Small intestine (tissue), 7 donors: ENCODE measurements at regions not wholly inside any gene's neighbourhood (a gene's known extent, or its start where the extent isn't known, plus 50 kb on each side); places are given as distances from the start of the nearest gene placed in this dataset.

Experiments used
- DNase-seq, 2 donors: peaks; one replicate each; pipeline versions ENCODE4 v3.0.0 to v3.0.0-alpha.2; 2013
- FAIRE-seq: peaks from 2 replicates; lab custom pipeline; 2012; peaks lifted over from hg19 to GRCh38; lab: Jason Lieb, UNC
- H3K27ac ChIP-seq, 3 donors: one replicate each; pipeline ENCODE4 v1.5.1; 2013; ENCODE audit warnings: low read length in 2 of 3, mild to moderate bottlenecking in 2 of 3, control low read depth in 1 of 3, inconsistent platforms in 1 of 3, low read depth in 1 of 3, moderate library complexity in 1 of 3
- H3K27me3 ChIP-seq, 3 donors: one replicate each; pipeline ENCODE4 v1.6.1; 2013; ENCODE audit warnings: low read length in 3 of 3, inconsistent platforms in 1 of 3; ENCODE audit not compliant: control insufficient read depth in 3 of 3, insufficient read depth in 3 of 3
- H3K36me3 ChIP-seq, 3 donors: one replicate each; pipeline ENCODE4 v1.6.1; 2013; ENCODE audit warnings: low read length in 3 of 3, inconsistent platforms in 1 of 3, low read depth in 1 of 3, mild to moderate bottlenecking in 1 of 3, moderate library complexity in 1 of 3; ENCODE audit not compliant: control insufficient read depth in 3 of 3, insufficient read depth in 2 of 3
- H3K4me1 ChIP-seq, 3 donors: one replicate each; pipeline ENCODE4 v1.6.1; 2013; ENCODE audit warnings: low read length in 2 of 3, inconsistent platforms in 1 of 3, low read depth in 1 of 3, mild to moderate bottlenecking in 1 of 3, moderate library complexity in 1 of 3; ENCODE audit not compliant: control insufficient read depth in 3 of 3, insufficient read depth in 2 of 3
- H3K4me3 ChIP-seq, 3 donors: one replicate each; pipeline ENCODE4 v1.5.1; 2013; ENCODE audit warnings: low read length in 3 of 3, control low read depth in 1 of 3, inconsistent platforms in 1 of 3, low read depth in 1 of 3, mild to moderate bottlenecking in 1 of 3, moderate library complexity in 1 of 3
- H3K9me3 ChIP-seq, 2 donors: one replicate each; pipeline ENCODE4 v1.6.1; 2013; ENCODE audit warnings: low read depth in 1 of 2, low read length in 1 of 2; ENCODE audit not compliant: control insufficient read depth in 2 of 2, insufficient read depth in 1 of 2
- WGBS, 3 donors: extraction: QIAGEN DNeasy Blood & Tissue Kit; methylation state at CpG; one replicate each; pipeline ENCODE4 v1.1.7; 2013; 5-methylcytosine and 5-hydroxymethylcytosine counted together
- donor health status: healthy with polysubstance abuse.
- donor health status: control.
- donor health status: control.
- donor health status: Bipolar disorder and iron deficiency.
- donor health status: healthy.

DNA sequence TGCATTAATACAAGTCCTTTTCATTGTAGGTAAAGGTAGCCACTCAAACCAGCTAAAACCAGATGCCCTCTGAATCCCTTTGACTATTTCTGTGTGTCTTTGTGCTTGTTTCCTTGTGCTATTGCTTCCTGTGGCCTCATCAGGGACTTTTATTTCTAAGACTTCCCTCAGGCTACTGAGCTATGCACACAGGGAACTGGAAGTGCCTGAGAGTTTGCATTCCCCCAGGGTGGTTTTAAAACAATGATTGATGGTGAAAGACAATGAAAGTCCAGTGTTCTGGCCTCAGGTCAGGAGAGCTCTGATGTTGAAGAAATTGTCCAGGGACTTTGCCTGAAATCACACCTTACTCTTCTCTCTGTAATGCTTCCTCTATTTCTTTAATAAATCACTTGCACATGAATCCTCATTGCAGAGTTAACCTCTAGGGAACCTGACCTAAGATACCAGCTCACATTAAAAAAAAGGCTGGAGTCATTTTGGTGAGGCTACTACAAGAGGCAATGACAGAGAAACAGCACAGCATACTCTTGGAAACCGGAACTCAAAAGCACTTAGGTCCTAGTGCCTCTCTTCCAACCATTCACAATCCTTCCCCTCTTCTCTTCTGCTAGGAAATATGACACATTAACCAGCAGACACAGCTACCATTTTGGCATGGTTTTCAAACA is 158.1 kb upstream of the NREP start:
- no peaks in the 10 kb centered on the region for H3K9me3 ChIP-seq
- no peaks in the 10 kb centered on the region for H3K4me1 ChIP-seq
- DNase-seq = no peak
- 79 to 93% (median 88%) methylated on average over 1 of the region's 1 CpG for WGBS, 3 donors
- no peak overlapping the region for H3K27ac ChIP-seq
- no peaks in the 10 kb centered on the region for H3K27me3 ChIP-seq
- H3K36me3 ChIP-seq = no peaks in the 10 kb centered on the region
- no peak for FAIRE-seq
- no peak overlapping the region for H3K4me3 ChIP-seq

DNA sequence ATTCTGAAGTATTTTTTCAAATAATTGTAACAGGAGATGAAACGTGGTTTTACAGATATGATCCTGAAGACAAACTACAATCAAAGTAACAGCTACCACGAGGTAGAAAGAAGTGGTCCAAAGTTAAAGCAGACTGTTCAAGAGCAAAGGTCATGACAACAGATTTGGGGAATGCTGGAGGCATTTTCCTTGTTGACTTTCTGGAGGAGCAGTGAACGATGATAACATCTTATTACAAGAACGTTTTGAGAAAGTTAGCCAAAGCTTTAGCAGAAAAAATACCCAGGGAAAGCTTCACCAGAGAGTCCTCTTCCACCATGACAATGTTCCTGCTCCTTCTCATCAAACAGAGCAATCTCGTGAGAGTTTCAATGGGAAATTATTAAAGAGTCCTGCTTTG is 145.4 kb upstream of the NREP start:
- H3K27ac ChIP-seq = no peak overlapping the region

DNA sequence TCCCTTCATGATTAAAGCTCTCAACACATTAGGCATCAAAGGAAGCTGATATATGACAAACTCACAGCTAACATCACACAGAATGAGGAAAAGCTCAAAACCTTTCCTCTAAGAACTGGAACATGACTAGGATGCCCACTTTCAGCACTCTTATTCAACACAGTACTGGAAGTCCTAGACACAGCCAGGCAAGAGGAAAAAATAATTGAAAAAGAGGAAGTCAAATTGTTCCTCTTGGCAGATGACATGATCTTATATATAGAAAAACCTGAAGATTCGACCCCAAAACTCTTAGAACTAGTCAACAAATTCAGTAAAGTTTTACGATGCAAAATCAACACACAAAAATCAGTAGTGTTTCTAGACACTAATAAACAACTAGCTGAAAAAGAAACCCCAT is 144.3 kb upstream of the NREP start:
- H3K27ac ChIP-seq = no peak overlapping the region
- H3K9me3 ChIP-seq = no peaks in the 10 kb centered on the region
- no peaks in the 10 kb centered on the region for H3K36me3 ChIP-seq
- 28 to 37% (median 35%) methylated on average over 2 of the region's 2 CpGs for WGBS, 3 donors
- FAIRE-seq (no peak), DNase-seq (no peak)
- no peak overlapping the region for H3K4me3 ChIP-seq
- H3K27me3 ChIP-seq = no peaks in the 10 kb centered on the region
- no peaks in the 10 kb centered on the region for H3K4me1 ChIP-seq

More for the DNA sequence above, 145.4 kb upstream of the NREP start:
- FAIRE-seq (no peak), DNase-seq (no peak)
- Histone ChIP-seq H3K36me3 (no peaks in the 10 kb centered on the region), H3K4me3 (no peak overlapping the region), H3K27me3 (no peaks in the 10 kb centered on the region), H3K4me1 (no peaks in the 10 kb centered on the region), H3K9me3 (no peaks in the 10 kb centered on the region)
- WGBS, 3 donors = 31 to 42% (median 32%) methylated on average over 5 of the region's 5 CpGs

DNA sequence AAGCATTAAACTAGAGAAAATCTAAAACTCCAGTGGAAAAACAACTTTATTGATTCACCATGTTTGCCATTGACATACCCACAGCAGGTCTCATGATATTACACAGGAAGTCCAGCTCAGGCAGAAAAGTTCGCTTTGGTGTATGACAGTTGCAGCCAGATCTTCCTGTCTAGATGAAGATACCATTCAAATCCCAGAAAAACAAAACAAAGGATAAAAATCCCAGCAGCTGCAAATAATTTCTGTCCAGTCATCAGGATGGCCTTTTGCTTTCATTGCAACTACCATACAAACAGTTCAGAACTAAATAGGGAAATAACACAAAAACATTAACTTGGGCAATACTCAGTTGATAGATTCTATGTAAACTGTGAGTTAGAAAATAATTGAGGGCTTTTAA is 136.0 kb upstream of the NREP start:
- Histone ChIP-seq H3K36me3 (no peaks in the 10 kb centered on the region), H3K4me3 (no peak overlapping the region), H3K27ac (no peak overlapping the region), H3K9me3 (peaks cover 0 to 9% of the 10 kb centered on the region in 2 donors), H3K27me3 (no peaks in the 10 kb centered on the region), H3K4me1 (no peaks in the 10 kb centered on the region)
- DNase-seq (no peak), FAIRE-seq (no peak)
- 47 to 83% (median 58%) methylated on average over 1 of the region's 1 CpG for whole genome bisulfite sequencing, 3 donors

DNA sequence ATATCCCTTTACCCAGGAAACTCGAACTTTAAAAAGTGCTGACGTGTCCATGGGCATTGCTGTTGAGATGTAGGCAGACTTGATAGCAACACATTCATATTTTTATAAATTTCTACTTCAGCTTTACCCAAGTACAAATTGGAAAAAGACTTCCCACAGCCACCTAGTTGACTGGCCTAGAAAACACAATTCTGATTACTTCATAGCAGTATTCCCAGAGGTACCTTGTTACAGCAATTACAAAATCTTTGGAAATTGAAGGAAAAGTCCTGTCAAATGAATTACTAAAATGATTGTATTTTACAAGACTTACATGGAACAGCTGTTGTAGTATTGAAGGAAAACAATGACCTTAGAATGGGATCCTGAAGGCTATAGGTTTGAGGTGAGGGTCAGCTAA is 130.7 kb upstream of the NREP start:
- Histone ChIP-seq H3K27ac (no peak overlapping the region), H3K9me3 (peaks cover 0 to 9% of the 10 kb centered on the region in 2 donors), H3K4me1 (no peaks in the 10 kb centered on the region), H3K36me3 (no peaks in the 10 kb centered on the region), H3K27me3 (no peaks in the 10 kb centered on the region), H3K4me3 (no peak overlapping the region)
- DNase-seq (no peak), FAIRE-seq (no peak)
- WGBS, 3 donors = 77 to 88% (median 80%) methylated on average over 2 of the region's 2 CpGs

DNA sequence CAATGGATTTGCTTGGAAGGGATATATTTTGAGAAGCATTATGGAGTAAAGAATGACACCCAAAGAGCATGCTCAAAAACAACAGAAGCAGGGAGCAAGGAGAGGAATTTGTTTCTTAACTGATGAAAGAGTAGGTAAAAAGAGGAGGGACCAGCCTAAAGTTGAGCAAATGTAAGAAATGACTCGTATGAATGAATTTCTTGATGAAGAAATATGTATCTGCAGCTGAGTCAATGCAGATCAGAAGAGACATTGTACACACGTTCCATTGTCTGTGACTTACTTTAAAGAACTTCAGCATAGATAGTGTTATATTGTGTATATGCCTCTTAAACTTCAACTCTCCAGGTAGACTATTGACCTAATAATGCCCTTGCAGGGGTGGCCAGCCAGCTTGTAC is 112.7 kb upstream of the NREP start:
- no peaks in the 10 kb centered on the region for H3K27me3 ChIP-seq
- no peaks in the 10 kb centered on the region for H3K4me1 ChIP-seq
- WGBS, 3 donors = 70 to 84% (median 82%) methylated on average over 2 of the region's 2 CpGs
- no peak for FAIRE-seq
- no peak for DNase-seq
- H3K36me3 ChIP-seq = no peaks in the 10 kb centered on the region
- H3K27ac ChIP-seq = no peak overlapping the region
- H3K9me3 ChIP-seq = no peaks in the 10 kb centered on the region
- no peak overlapping the region for H3K4me3 ChIP-seq

DNA sequence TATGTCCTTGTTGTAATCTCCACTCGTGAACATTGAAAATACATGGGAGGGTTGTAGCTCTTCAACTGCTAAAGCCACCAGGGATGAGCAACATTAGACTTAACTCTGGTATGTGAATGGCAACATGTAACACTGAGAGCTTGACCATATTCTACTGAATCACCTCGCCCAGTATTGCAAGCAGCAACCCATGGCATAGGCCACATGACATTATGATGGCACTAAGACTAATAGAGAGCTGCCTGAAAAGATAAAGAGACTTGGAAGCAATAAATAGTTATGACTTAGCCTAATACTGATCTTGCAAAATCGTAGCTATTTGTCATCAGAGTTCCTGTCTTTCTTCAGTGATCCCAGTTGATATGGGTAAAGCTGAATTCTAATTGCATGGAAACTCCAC is 108.4 kb upstream of the NREP start:
- H3K9me3 ChIP-seq = no peaks in the 10 kb centered on the region
- H3K36me3 ChIP-seq = no peaks in the 10 kb centered on the region
- H3K27ac ChIP-seq = no peak overlapping the region
- DNase-seq (no peak), FAIRE-seq (no peak)
- WGBS, 3 donors = 62 to 79% (median 65%) methylated on average over 3 of the region's 3 CpGs
- H3K27me3 ChIP-seq = no peaks in the 10 kb centered on the region
- no peak overlapping the region for H3K4me3 ChIP-seq
- no peaks in the 10 kb centered on the region for H3K4me1 ChIP-seq

DNA sequence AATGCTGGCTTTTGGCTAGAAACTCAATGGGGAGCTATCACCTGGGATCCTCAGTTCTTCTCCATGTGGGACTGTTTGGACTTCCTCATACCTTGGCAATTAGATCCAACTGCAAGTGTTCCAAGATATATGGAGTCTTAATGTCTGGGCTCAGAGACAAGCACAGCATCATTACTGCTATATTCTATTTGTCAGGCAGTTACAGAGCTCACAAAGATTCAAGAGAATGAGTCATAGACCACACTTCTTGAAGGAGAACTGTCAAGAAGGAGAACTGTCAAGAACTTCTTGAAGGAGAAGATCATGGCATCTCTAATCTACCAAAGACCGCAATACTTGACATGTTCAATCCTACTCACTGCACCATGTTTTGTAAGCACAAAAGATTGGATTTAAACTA is 106.8 kb upstream of the NREP start:
- whole genome bisulfite sequencing, 3 donors = 97 to 100% (median 97%) methylated on average over 1 of the region's 1 CpG
- FAIRE-seq (no peak), DNase-seq (no peak)
- Histone ChIP-seq H3K27me3 (no peaks in the 10 kb centered on the region), H3K9me3 (no peaks in the 10 kb centered on the region), H3K4me1 (no peaks in the 10 kb centered on the region), H3K36me3 (no peaks in the 10 kb centered on the region), H3K27ac (no peak overlapping the region), H3K4me3 (no peak overlapping the region)
